ENCODE measurements at regions not wholly inside any gene's neighbourhood (a gene's known extent, or its start where the extent isn't known, plus 50 kb on each side); places are given as distances from the start of the nearest gene placed in this dataset.
A peak's percentile ranks its signal among the peaks of the same experiment; 100 is the strongest.

- no peaks in the 10 kb centered on the region for H3K4me1 Mint-ChIP-seq
- no peak overlapping the region for H3K27ac Mint-ChIP-seq
- H3K9me3 Mint-ChIP-seq = no peaks in the 10 kb centered on the region
- no peaks in the 10 kb centered on the region for H3K36me3 Mint-ChIP-seq
- DNase-seq = no peak
- no peak overlapping the region for H3K4me3 Mint-ChIP-seq
- CTCF ChIA-PET = interaction anchor here (0.9 kb wide), 1 partner anchor 126 kb away, joined by 3 read pairs; no protein-coding TSS in a partner anchor
- peaks cover 9% of the 10 kb centered on the region for H3K27me3 Mint-ChIP-seq
Observed at GRCh38 chr3:14336749-14337598, 65.4 kb upstream of the SLC6A6 start.

- Mint-ChIP-seq H3K4me1 (no peaks in the 10 kb centered on the region), H3K27me3 (peaks cover 10% of the 10 kb centered on the region), H3K9me3 (no peaks in the 10 kb centered on the region), H3K4me3 (no peak overlapping the region), H3K27ac (no peak overlapping the region), H3K36me3 (no peaks in the 10 kb centered on the region)
- CTCF ChIA-PET = interaction anchor here (0.9 kb wide), 1 partner anchor 125 kb away, joined by 3 read pairs; no protein-coding TSS in a partner anchor
- no peak for DNase-seq
Observed at GRCh38 chr3:14337828-14338227, 64.6 kb upstream of the SLC6A6 start.

GRCh38 chr3:14338242-14338641 is 64.2 kb upstream of the SLC6A6 start:
- Mint-ChIP-seq H3K36me3 (no peaks in the 10 kb centered on the region), H3K27me3 (peaks cover 13% of the 10 kb centered on the region), H3K4me1 (no peaks in the 10 kb centered on the region), H3K9me3 (no peaks in the 10 kb centered on the region), H3K27ac (no peak overlapping the region), H3K4me3 (no peak overlapping the region)
- CTCF ChIA-PET = no interaction called here
- no peak for DNase-seq

GRCh38 chr3:14338898-14339458 is 63.4 kb upstream of the SLC6A6 start:
- CTCF ChIA-PET = no interaction called here
- Mint-ChIP-seq H3K27me3 (peaks cover 13% of the 10 kb centered on the region), H3K4me3 (no peak overlapping the region), H3K36me3 (no peaks in the 10 kb centered on the region), H3K4me1 (no peaks in the 10 kb centered on the region), H3K27ac (no peak overlapping the region), H3K9me3 (no peaks in the 10 kb centered on the region)
- no peak for DNase-seq

- DNase-seq = no peak
- CTCF ChIA-PET = no interaction called here
- no peak overlapping the region for H3K4me3 Mint-ChIP-seq
Observed at GRCh38 chr3:14340960-14341708, 61.3 kb upstream of the SLC6A6 start.

GRCh38 chr3:14343338-14344112 is 58.9 kb upstream of the SLC6A6 start:
- Mint-ChIP-seq H3K4me1 (no peaks in the 10 kb centered on the region), H3K27ac (no peak overlapping the region)
- CTCF ChIA-PET = no interaction called here

More at GRCh38 chr3:14340960-14341708, 61.3 kb upstream of the SLC6A6 start:
- Mint-ChIP-seq H3K27me3 (peaks cover 13% of the 10 kb centered on the region), H3K27ac (no peak overlapping the region), H3K9me3 (no peaks in the 10 kb centered on the region), H3K4me1 (no peaks in the 10 kb centered on the region), H3K36me3 (no peaks in the 10 kb centered on the region)

GRCh38 chr3:14344351-14344750 is 58.1 kb upstream of the SLC6A6 start:
- CTCF ChIA-PET = no interaction called here
- H3K9me3 Mint-ChIP-seq = no peaks in the 10 kb centered on the region
- no peak overlapping the region for H3K4me3 Mint-ChIP-seq
- no peak for DNase-seq
- peaks cover 19% of the 10 kb centered on the region for H3K27me3 Mint-ChIP-seq
- H3K36me3 Mint-ChIP-seq = no peaks in the 10 kb centered on the region
- H3K27ac Mint-ChIP-seq = no peak overlapping the region
- H3K4me1 Mint-ChIP-seq = no peaks in the 10 kb centered on the region

More at GRCh38 chr3:14343338-14344112, 58.9 kb upstream of the SLC6A6 start:
- no peak for DNase-seq
- peaks cover 19% of the 10 kb centered on the region for H3K27me3 Mint-ChIP-seq
- no peaks in the 10 kb centered on the region for H3K36me3 Mint-ChIP-seq
- no peak overlapping the region for H3K4me3 Mint-ChIP-seq
- H3K9me3 Mint-ChIP-seq = no peaks in the 10 kb centered on the region

DNA sequence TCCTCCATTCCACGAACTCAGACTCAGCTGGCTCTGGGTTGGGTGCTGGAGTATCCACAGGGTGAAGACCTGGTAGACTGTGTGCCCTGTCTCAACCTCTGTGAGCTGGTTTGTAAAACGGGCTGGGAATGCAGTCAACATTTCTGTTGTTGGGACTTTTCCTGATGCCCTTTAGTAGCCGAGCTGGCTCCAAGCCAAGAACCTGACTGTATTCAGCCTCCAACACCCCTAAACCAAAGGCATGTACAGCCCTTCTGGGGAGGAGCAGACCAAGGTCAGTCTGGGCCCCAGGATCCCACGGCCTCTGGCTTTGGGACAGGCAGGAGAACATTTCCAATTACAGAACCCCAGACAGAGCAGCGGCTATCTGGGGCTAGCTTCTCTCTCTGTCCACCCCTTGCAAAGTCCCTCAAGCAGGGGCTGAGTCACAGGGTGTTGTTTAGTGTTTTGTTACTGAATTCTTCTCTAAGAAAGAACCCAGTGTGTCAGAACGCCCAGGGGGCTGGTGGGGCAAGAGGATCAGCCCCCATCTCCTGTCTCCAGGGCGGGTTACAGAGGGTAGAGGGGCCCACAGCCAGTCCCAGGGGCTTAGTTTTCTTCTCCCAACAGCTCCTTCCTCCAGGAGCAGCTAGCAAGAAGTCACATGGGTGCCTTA is 56.8 kb upstream of the SLC6A6 start:
- CTCF ChIA-PET = no interaction called here
- peaks cover 19% of the 10 kb centered on the region for H3K27me3 Mint-ChIP-seq
- no peak overlapping the region for H3K27ac Mint-ChIP-seq
- no peak overlapping the region for H3K4me3 Mint-ChIP-seq
- no peaks in the 10 kb centered on the region for H3K4me1 Mint-ChIP-seq
- no peaks in the 10 kb centered on the region for H3K36me3 Mint-ChIP-seq
- DNase-seq = no peak
- H3K9me3 Mint-ChIP-seq = no peaks in the 10 kb centered on the region

- CTCF ChIA-PET = no interaction called here
- Mint-ChIP-seq H3K9me3 (no peaks in the 10 kb centered on the region), H3K4me1 (no peaks in the 10 kb centered on the region), H3K27me3 (peaks cover 23% of the 10 kb centered on the region), H3K27ac (no peak overlapping the region), H3K4me3 (no peak overlapping the region), H3K36me3 (no peaks in the 10 kb centered on the region)
- no peak for DNase-seq
Observed at GRCh38 chr3:14346191-14346590, 56.2 kb upstream of the SLC6A6 start.

GRCh38 chr3:14346642-14347041 is 55.8 kb upstream of the SLC6A6 start:
- Mint-ChIP-seq H3K36me3 (no peaks in the 10 kb centered on the region), H3K4me3 (no peak overlapping the region), H3K27me3 (peaks cover 27% of the 10 kb centered on the region), H3K4me1 (no peaks in the 10 kb centered on the region), H3K9me3 (no peaks in the 10 kb centered on the region), H3K27ac (no peak overlapping the region)
- DNase-seq = no peak
- CTCF ChIA-PET = no interaction called here

- no peak for DNase-seq
- CTCF ChIA-PET = no interaction called here
- Mint-ChIP-seq H3K4me3 (no peak overlapping the region), H3K36me3 (no peaks in the 10 kb centered on the region), H3K27ac (no peak overlapping the region), H3K27me3 (peaks cover 28% of the 10 kb centered on the region), H3K9me3 (no peaks in the 10 kb centered on the region), H3K4me1 (no peaks in the 10 kb centered on the region)
Observed at GRCh38 chr3:14347110-14347509, 55.3 kb upstream of the SLC6A6 start.

DNA sequence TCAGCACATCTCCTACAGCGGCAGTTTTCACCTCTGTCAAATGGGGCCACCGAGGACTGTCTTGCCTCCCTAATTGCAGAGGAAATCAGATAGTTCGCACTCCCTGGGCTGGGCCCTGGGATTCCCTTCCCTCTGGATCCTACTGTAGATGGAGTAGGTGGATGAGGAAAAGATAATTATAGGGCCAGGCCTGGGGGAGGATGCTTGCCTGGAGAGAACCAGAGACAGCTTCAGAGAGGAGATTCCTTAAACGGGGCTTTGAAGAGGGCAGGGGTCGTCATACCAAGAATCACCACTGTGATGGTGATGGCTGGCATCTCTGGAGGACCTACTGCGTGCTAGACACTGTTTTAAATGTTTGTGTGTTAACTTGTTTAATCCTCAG is 50.8 kb upstream of the SLC6A6 start:
- Mint-ChIP-seq H3K36me3 (no peaks in the 10 kb centered on the region), H3K27ac (peak overlapping the region; percentile 28), H3K4me1 (no peaks in the 10 kb centered on the region), H3K4me3 (no peak overlapping the region), H3K9me3 (no peaks in the 10 kb centered on the region), H3K27me3 (peaks cover 18% of the 10 kb centered on the region)
- DNase-seq = no peak
- CTCF ChIA-PET = interaction anchor here (0.6 kb wide), 1 partner anchor 148 kb away, joined by 3 read pairs; no protein-coding TSS in a partner anchor

DNA sequence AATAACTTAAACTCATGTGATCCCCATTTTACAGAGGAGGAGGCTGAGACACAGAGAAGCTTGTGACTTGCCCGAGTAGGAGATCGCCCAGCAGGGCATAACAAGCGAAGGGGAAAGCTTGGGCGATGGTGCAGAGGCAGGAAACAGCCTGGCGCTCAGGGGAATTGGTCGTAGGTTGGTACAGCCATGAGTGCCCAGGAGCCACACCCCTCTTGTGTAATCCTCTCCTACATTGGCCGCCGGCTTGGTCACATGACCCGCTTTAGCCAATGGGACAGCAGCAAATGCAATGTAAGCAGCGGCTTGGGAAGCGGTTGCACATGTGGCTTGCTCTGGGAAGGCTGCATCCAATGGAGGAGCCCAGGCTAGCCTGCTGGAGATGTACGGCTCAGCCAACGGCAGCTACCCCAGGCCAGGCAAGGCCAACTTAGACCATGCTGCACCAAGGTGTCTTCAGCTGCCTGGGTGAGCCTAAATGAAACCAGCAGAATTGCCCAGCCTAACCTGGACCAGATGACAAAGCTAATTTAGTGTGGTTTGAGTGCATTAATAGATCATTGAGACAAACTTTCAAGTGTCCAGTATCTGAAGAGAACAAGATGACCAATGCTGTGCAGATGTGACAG is 50.3 kb upstream of the SLC6A6 start:
- DNase-seq = peak; percentile 24

More for the DNA sequence above, 50.3 kb upstream of the SLC6A6 start:
- Mint-ChIP-seq H3K9me3 (no peaks in the 10 kb centered on the region), H3K27me3 (peaks cover 13% of the 10 kb centered on the region), H3K27ac (no peak overlapping the region), H3K4me3 (no peak overlapping the region), H3K4me1 (no peaks in the 10 kb centered on the region), H3K36me3 (no peaks in the 10 kb centered on the region)
- CTCF ChIA-PET = interaction anchor here (0.6 kb wide), 1 partner anchor 149 kb away, joined by 3 read pairs; no protein-coding TSS in a partner anchor

Measured in activated naive CD4-positive, alpha-beta T cell treated with anti-CD3 and anti-CD28 coated beads, Interleukin-2, amount 10 ng/mL, durations not matched to agents 7 days and 5 days (primary cell).